OCI-LY3 (cell line): ENCODE measurements at regions not wholly inside any gene's neighbourhood (a gene's known extent, or its start where the extent isn't known, plus 50 kb on each side); places are given as distances from the start of the nearest gene placed in this dataset.

Source experiments
- EZH2phosphoT487 ChIP-seq: fragments of 200-600 bp; shearing (Covaris generic); IDR thresholded peaks from 2 replicates; pipeline ENCODE4 v1.6.1; 2018; ENCODE audit warnings: antibody characterized with exemption, mixed run types, low read depth
- TF ChIP-seq, protein P1 (sequence below): fragments of 200-600, 300-600 bp; sonication (generic); IDR thresholded peaks from 2 replicates; pipeline ENCODE4 v1.5.1; 2014; ENCODE audit warnings: antibody characterized with exemption, low read length, low read depth

- TF ChIP-seq, protein P1, sequence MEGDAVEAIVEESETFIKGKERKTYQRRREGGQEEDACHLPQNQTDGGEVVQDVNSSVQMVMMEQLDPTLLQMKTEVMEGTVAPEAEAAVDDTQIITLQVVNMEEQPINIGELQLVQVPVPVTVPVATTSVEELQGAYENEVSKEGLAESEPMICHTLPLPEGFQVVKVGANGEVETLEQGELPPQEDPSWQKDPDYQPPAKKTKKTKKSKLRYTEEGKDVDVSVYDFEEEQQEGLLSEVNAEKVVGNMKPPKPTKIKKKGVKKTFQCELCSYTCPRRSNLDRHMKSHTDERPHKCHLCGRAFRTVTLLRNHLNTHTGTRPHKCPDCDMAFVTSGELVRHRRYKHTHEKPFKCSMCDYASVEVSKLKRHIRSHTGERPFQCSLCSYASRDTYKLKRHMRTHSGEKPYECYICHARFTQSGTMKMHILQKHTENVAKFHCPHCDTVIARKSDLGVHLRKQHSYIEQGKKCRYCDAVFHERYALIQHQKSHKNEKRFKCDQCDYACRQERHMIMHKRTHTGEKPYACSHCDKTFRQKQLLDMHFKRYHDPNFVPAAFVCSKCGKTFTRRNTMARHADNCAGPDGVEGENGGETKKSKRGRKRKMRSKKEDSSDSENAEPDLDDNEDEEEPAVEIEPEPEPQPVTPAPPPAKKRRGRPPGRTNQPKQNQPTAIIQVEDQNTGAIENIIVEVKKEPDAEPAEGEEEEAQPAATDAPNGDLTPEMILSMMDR, result no peak
- TF ChIP-seq EZH2phosphoT487, result no peak
Measured at GRCh38 chr13:37492741-37493514, 105.6 kb downstream of the POSTN start.
